ENCODE measurements at regions not wholly inside any gene's neighbourhood (a gene's known extent, or its start where the extent isn't known, plus 50 kb on each side); places are given as distances from the start of the nearest gene placed in this dataset.

- TF ChIP-seq CTCF (IDR thresholded peaks at IDR 0.05; ENCODE audit: poor library complexity): no peak
- no peak for TF ChIP-seq EZH2phosphoT487 (IDR thresholded peaks at IDR 0.05; ENCODE audit: low read depth, severe bottlenecking, unreplicated experiment)
Measured at GRCh38 chr13:73859841-73860240, 274.4 kb downstream of the KLF12 start.

All from hepatocyte (in vitro differentiated cells).